H9 (cell line): ENCODE measurements at regions not wholly inside any gene's neighbourhood (a gene's known extent, or its start where the extent isn't known, plus 50 kb on each side); places are given as distances from the start of the nearest gene placed in this dataset.

Source experiments
- DNase-seq: peaks from one replicate; pipeline ENCODE4 v3.0.0-alpha.2; 2017
- H2AFZ ChIP-seq: one replicate; pipeline ENCODE4 v1.6.1; 2013; ENCODE audit warnings: mild to moderate bottlenecking, low read length, control low read depth, moderate library complexity
- H2AK5ac ChIP-seq: 2 replicates; pipeline ENCODE4 v1.6.1; 2013; ENCODE audit warnings: low read length, control low read depth, mixed read lengths; ENCODE audit not compliant: insufficient read length
- H2BK120ac ChIP-seq: one replicate; pipeline ENCODE4 v1.6.1; 2013; ENCODE audit warnings: low read depth, mild to moderate bottlenecking, low read length, control low read depth, inconsistent platforms; ENCODE audit not compliant: poor library complexity, severe bottlenecking
- H2BK12ac ChIP-seq: 2 replicates; pipeline ENCODE4 v1.6.1; 2013; ENCODE audit warnings: low read length, control low read depth, mixed read lengths, low read depth; ENCODE audit not compliant: insufficient read length
- H2BK15ac ChIP-seq: 2 replicates; pipeline ENCODE4 v1.6.1; 2013; ENCODE audit warnings: low read depth, low read length, control low read depth
- H2BK20ac ChIP-seq: one replicate; pipeline ENCODE4 v1.6.1; 2013; ENCODE audit warnings: low read depth, mild to moderate bottlenecking, low read length, control low read depth, inconsistent platforms; ENCODE audit not compliant: poor library complexity, severe bottlenecking
- H2BK5ac ChIP-seq: 2 replicates; pipeline ENCODE4 v1.6.1; 2013; ENCODE audit warnings: low read length, control low read depth, mixed read lengths; ENCODE audit not compliant: insufficient read length
- H3K14ac ChIP-seq: 2 replicates; pipeline ENCODE4 v1.6.1; 2013; ENCODE audit warnings: low read length, control low read depth; ENCODE audit not compliant: insufficient read depth
- H3K18ac ChIP-seq: 2 replicates; pipeline ENCODE4 v1.6.1; 2013; ENCODE audit warnings: low read depth, mild to moderate bottlenecking, mixed read lengths, low read length, control low read depth; ENCODE audit not compliant: insufficient read length
- H3K23ac ChIP-seq: 2 replicates; pipeline ENCODE4 v1.6.1; 2013; ENCODE audit warnings: low read length, control low read depth, mixed read lengths, low read depth; ENCODE audit not compliant: insufficient read length
- H3K23me2 ChIP-seq: 2 replicates; pipeline ENCODE4 v1.6.1; 2013; ENCODE audit warnings: low read depth, mild to moderate bottlenecking, mixed read lengths, low read length, control low read depth; ENCODE audit not compliant: insufficient read length, poor library complexity, severe bottlenecking
- H3K27ac ChIP-seq: 2 replicates; pipeline ENCODE4 v1.5.1; 2013; ENCODE audit warnings: low read length, control low read depth, mixed read lengths, low read depth; ENCODE audit not compliant: insufficient read length
- H3K27me3 ChIP-seq: 2 replicates; pipeline ENCODE4 v1.6.1; 2013; ENCODE audit warnings: low read length, control low read depth, inconsistent platforms; ENCODE audit not compliant: insufficient read depth
- H3K4ac ChIP-seq: 2 replicates; pipeline ENCODE4 v1.6.1; 2013; ENCODE audit warnings: low read depth, mild to moderate bottlenecking, control low read depth, inconsistent platforms, low read length, moderate library complexity
- H3K4me1 ChIP-seq: 2 replicates; pipeline ENCODE4 v1.6.1; 2013; ENCODE audit warnings: low read length, control low read depth, inconsistent platforms; ENCODE audit not compliant: insufficient read depth
- H3K4me2 ChIP-seq: 2 replicates; pipeline ENCODE4 v1.6.1; 2013; ENCODE audit warnings: low read length, control low read depth, mixed read lengths; ENCODE audit not compliant: insufficient read length, insufficient read depth
- H3K56ac ChIP-seq: 2 replicates; pipeline ENCODE4 v1.6.1; 2013; ENCODE audit warnings: low read depth, mild to moderate bottlenecking, mixed read lengths, low read length, control low read depth; ENCODE audit not compliant: insufficient read length
- H3K79me1 ChIP-seq: 2 replicates; pipeline ENCODE4 v1.6.1; 2013; ENCODE audit warnings: low read depth, mild to moderate bottlenecking, moderate library complexity, low read length, control low read depth, inconsistent platforms; ENCODE audit not compliant: insufficient read depth, poor library complexity, severe bottlenecking
- H3K79me2 ChIP-seq: 2 replicates; pipeline ENCODE4 v1.6.1; 2013; ENCODE audit warnings: low read length, control low read depth, inconsistent platforms; ENCODE audit not compliant: insufficient read depth
- H3K9ac ChIP-seq: 2 replicates; pipeline ENCODE4 v1.6.1; 2013; ENCODE audit warnings: low read length, control low read depth, mixed read lengths; ENCODE audit not compliant: insufficient read length; ENCODE audit errors: extremely low read depth
- H3K9me3 ChIP-seq: one replicate; pipeline ENCODE4 v1.6.1; 2013; ENCODE audit warnings: low read depth, low read length, inconsistent platforms; ENCODE audit not compliant: control insufficient read depth
- H3T11ph ChIP-seq: one replicate; pipeline ENCODE4 v1.6.1; 2013; ENCODE audit warnings: mild to moderate bottlenecking, low read length, control low read depth, inconsistent platforms
- H4K20me1 ChIP-seq: one replicate; pipeline ENCODE4 v1.6.1; 2013; ENCODE audit not compliant: control insufficient read depth, insufficient read length, insufficient read depth
- H4K5ac ChIP-seq: 2 replicates; pipeline ENCODE4 v1.6.1; 2013; ENCODE audit warnings: low read depth, mild to moderate bottlenecking, mixed read lengths, low read length, control low read depth; ENCODE audit not compliant: insufficient read length
- H4K8ac ChIP-seq: replicated peaks from 2 replicates; pipeline ENCODE4 v1.6.1; 2013; ENCODE audit warnings: low read length, control low read depth, mixed read lengths, low read depth; ENCODE audit not compliant: insufficient read length
- H4K91ac ChIP-seq: 2 replicates; pipeline ENCODE4 v1.6.1; 2013; ENCODE audit warnings: low read depth, mild to moderate bottlenecking, moderate library complexity, mixed read lengths, low read length, control low read depth; ENCODE audit not compliant: insufficient read length
- H3K27ac Mint-ChIP-seq, 3 experiments: 2 replicates in 2 of 3; 3 replicates in 1 of 3; pipeline ENCODE4 v1.8.0; 2020 to 2021; ENCODE audit warnings: mixed read lengths in 3 of 3, mild to moderate bottlenecking in 1 of 3, moderate library complexity in 1 of 3
- H3K27me3 Mint-ChIP-seq: 2 replicates; pipeline ENCODE4 v1.8.0; 2021; ENCODE audit warnings: low read depth, mild to moderate bottlenecking, moderate library complexity, mixed read lengths
- H3K36me3 Mint-ChIP-seq, 3 experiments: 2 replicates in 2 of 3; 3 replicates in 1 of 3; pipeline ENCODE4 v1.8.0; 2020 to 2021; ENCODE audit warnings: low read depth in 3 of 3, mixed read lengths in 3 of 3; ENCODE audit not compliant: insufficient read depth in 1 of 3
- H3K4me1 Mint-ChIP-seq, 2 experiments: 2 replicates each; pipeline ENCODE4 v1.8.0; 2020; ENCODE audit warnings: mixed read lengths in 2 of 2
- H3K4me3 Mint-ChIP-seq, 2 experiments: 2 replicates in 1 of 2; 3 replicates in 1 of 2; pipeline ENCODE4 v1.8.0; 2020 to 2021; ENCODE audit warnings: mild to moderate bottlenecking in 2 of 2, mixed read lengths in 2 of 2, moderate library complexity in 1 of 2
- H3K9me3 Mint-ChIP-seq, 2 experiments: 2 replicates in 1 of 2; 3 replicates in 1 of 2; pipeline ENCODE4 v1.8.0; 2020; ENCODE audit warnings: mild to moderate bottlenecking in 2 of 2, mixed read lengths in 2 of 2, moderate library complexity in 1 of 2
- WGBS: extraction: QIAGEN DNeasy Blood & Tissue Kit; methylation state at CpG from one replicate; pipeline ENCODE4 v1.1.7; 2013; ENCODE audit warnings: missing lambda C conversion rate, low lambda C conversion rate, mixed read lengths; ENCODE audit not compliant: insufficient read length; ENCODE audit errors: extremely low coverage; 5-methylcytosine and 5-hydroxymethylcytosine counted together
- TF ChIP-seq, protein P1 (sequence below): fragments of 200-600 bp; sonication (generic); conservative IDR thresholded peaks from 3 replicates; pipeline ENCODE4 v1.8.0; 2021; ENCODE audit warnings: antibody characterized with exemption, mild to moderate bottlenecking

DNA sequence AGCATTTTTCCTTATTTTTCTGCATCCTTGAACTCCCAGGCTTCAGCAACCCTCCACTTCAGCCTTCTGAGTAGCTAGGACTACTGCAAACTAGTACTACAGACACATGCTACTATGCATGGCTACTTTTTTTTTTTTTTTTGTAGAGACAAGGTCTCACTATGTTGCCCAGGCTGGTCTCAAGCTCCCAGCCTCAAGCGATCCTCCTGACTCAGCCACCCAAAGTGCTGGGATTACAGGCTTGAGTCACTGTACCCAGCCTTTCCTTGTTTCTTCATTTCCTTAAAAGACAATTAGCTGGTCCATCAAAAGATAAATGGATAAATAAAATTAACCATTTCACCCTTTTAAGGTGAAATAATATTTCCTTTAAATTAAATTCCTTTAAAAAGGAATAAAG, 205.8 kb downstream of the SPTSSA start:
- Histone ChIP-seq H3T11ph (no peak overlapping the region), H3K27me3 (no peaks in the 10 kb centered on the region), H3K4me1 (no peaks in the 10 kb centered on the region; the same call in 1 of the 2 replicates), H3K4me2 (no peak overlapping the region), H3K9me3 (no peaks in the 10 kb centered on the region), H3K79me2 (no peaks in the 10 kb centered on the region), H3K14ac (no peak overlapping the region), H2AFZ (no peak overlapping the region), H3K23ac (no peak overlapping the region), H2BK5ac (no peak overlapping the region), H2BK12ac (no peak overlapping the region), H2BK15ac (no peak overlapping the region), H4K8ac (no peak overlapping the region), H3K9ac (no peak overlapping the region), H2BK20ac (no peak overlapping the region), H3K56ac (no peak overlapping the region), H2AK5ac (no peak overlapping the region), H3K18ac (no peak overlapping the region), H3K79me1 (no peaks in the 10 kb centered on the region), H2BK120ac (no peak overlapping the region), H3K23me2 (no peaks in the 10 kb centered on the region), H4K5ac (no peak overlapping the region), H4K20me1 (no peaks in the 10 kb centered on the region), H3K27ac (no peak overlapping the region), H4K91ac (no peak overlapping the region), H3K4ac (no peak overlapping the region)
- no peaks in the 10 kb centered on the region for H3K9me3 Mint-ChIP-seq
- DNase-seq, result no peak
- no peaks in the 10 kb centered on the region for H3K36me3 Mint-ChIP-seq
- TF ChIP-seq, protein P1, sequence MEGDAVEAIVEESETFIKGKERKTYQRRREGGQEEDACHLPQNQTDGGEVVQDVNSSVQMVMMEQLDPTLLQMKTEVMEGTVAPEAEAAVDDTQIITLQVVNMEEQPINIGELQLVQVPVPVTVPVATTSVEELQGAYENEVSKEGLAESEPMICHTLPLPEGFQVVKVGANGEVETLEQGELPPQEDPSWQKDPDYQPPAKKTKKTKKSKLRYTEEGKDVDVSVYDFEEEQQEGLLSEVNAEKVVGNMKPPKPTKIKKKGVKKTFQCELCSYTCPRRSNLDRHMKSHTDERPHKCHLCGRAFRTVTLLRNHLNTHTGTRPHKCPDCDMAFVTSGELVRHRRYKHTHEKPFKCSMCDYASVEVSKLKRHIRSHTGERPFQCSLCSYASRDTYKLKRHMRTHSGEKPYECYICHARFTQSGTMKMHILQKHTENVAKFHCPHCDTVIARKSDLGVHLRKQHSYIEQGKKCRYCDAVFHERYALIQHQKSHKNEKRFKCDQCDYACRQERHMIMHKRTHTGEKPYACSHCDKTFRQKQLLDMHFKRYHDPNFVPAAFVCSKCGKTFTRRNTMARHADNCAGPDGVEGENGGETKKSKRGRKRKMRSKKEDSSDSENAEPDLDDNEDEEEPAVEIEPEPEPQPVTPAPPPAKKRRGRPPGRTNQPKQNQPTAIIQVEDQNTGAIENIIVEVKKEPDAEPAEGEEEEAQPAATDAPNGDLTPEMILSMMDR, result no peak
- H3K4me3 Mint-ChIP-seq, result no peak overlapping the region
- H3K4me1 Mint-ChIP-seq, result peaks cover 0 to 7% of the 10 kb centered on the region in 2 experiments; a peak in 2 of 4 replicates
- no peaks in the 10 kb centered on the region for H3K27me3 Mint-ChIP-seq
- WGBS, result no CpG with 5 or more reads among the region's 1 CpG
- H3K27ac Mint-ChIP-seq, result no peak overlapping the region
